NCI-H510A (cell line): ENCODE measurements at regions not wholly inside any gene's neighbourhood (a gene's known extent, or its start where the extent isn't known, plus 50 kb on each side); places are given as distances from the start of the nearest gene placed in this dataset.

Experiments used
- DNase-seq: peaks from one replicate; lab custom pipeline; 2025; lab: John Stamatoyannopoulos, UW

DNA sequence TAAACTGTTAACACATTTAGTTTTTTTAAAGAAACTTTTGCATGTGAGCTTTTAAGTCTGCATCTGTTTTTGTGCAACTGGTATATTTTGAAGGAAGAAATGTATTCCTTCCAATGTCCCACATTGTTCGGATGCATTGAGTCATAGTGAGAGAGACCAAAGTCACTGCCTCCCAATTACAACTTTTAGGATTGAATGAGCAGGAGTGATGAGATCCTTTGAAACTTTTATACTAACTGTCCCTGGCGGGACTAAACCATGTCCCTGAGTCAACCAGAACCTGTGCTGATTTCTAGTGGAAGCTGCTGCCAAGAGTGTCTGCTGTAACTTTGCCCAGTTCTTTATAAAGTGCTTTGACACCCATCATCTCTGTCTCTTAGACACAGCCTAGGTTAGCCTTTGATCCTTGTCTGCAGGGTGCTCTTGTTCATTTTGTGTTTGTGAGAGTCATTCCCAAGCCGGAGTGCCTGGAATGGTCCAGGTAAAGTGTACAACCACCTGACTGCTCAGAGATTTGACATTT, 122.7 kb downstream of the ZNF518B start:
- no peak for DNase-seq

DNA sequence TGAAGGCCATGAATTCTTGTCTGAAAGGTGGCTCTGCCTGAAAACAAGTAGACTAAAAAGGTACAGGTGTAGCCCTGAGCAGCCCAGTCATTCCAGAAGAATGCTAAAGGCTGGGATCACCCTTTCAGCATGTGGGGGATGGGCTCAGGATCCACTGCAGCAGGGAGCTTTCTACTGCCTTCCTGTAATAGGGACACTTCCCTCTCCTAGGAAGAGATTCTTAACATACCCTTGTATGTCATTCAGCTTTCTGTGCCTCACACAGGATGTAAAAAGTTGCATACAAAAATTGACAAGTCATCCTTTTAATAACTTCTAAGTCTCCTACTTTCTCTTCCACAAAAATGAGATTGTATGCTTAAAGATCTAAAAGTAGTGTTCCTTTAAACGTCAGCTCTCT, 123.3 kb downstream of the ZNF518B start:
- DNase-seq: no peak

GRCh38 chr4:10326075-10326474, 131.2 kb downstream of the ZNF518B start:
- no peak for DNase-seq

GRCh38 chr4:10321931-10322330, 135.3 kb downstream of the ZNF518B start:
- no peak for DNase-seq

DNA sequence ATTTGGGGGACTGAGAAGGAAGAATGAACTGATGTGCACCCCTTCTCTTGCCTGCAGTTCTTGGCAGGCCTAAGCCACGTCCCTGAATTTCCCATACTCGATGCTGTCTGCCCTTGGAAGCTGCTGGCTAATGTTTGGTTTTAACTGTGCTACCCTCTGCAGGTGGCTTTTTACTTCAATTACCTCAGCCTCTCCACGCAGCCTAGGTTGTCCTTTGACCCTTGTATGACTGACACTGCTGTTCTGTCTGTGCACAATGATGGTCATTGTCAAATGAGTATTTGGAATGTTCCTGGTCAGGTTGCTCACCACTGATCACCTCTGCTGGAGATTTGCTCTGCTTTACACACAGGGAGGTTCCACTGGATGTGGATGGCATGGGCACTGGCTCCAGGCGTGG, 137.1 kb downstream of the ZNF518B start:
- DNase-seq: no peak

- no peak for DNase-seq
Measured at GRCh38 chr4:10317345-10317744, 139.9 kb downstream of the ZNF518B start.

DNA sequence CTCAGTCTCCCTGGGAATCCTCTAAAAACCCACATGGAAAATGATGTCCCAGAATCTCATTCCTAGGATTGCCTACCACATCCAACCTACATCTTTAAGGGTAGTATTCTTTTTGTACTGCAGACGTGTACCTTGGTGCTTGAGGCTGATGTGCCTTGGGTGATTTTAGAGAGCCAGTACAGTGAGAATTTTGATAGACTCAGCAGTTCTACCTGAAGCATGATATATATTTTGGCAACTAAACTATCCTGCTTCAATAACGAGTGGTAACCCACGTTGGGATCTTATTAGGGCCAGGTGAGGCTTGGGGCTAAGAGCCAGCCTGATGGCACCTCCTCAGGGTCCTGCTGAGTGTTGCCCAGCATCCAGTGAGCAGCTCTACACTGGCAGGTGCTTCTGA, 140.4 kb downstream of the ZNF518B start:
- DNase-seq: no peak

DNA sequence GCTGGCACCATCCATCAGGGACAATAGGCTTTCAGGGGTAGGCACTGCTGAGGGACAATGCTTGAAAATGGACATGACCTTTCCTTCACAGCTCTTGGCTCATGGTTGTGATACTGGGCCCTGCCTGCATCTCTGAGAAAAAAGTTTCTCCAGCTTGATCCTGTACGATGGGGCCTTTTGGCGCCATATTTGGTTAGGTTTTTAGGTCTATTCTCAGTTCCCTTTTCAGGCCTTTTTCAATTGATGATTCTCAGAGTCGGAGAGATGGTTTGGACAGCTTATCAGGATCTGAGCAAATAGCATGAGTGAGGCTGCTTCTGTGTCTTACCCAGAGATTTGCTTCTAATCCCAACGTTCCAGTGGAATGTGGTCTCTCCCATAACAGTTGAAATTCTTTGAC, 141.6 kb downstream of the ZNF518B start:
- no peak for DNase-seq

GRCh38 chr4:10312568-10312967, 144.7 kb downstream of the ZNF518B start:
- no peak for DNase-seq

GRCh38 chr4:10311939-10312338, 145.3 kb downstream of the ZNF518B start:
- no peak for DNase-seq

GRCh38 chr4:10305816-10306215, 151.4 kb downstream of the ZNF518B start:
- no peak for DNase-seq

DNA sequence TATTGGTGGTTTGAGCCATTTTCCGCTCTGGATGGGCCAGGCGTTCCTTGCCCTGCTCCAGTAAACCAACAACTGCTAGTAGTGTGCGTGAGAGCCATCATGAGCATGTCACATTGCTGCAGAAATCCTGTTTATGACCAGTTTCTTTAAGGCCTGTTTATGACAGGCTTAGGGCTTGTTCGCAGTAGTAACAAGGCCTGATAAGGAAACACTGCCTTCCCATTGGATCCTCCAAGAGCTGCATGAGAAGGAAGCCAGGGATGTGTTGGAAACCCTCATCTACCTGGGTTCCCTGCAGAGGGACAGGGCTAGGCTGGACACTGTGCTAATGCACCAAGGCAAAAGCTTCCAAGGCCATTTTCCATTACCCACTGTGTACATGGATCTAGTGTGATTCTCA, 153.9 kb downstream of the ZNF518B start:
- no peak for DNase-seq

- DNase-seq: no peak
Measured at GRCh38 chr4:10302096-10302495, 155.1 kb downstream of the ZNF518B start.

DNA sequence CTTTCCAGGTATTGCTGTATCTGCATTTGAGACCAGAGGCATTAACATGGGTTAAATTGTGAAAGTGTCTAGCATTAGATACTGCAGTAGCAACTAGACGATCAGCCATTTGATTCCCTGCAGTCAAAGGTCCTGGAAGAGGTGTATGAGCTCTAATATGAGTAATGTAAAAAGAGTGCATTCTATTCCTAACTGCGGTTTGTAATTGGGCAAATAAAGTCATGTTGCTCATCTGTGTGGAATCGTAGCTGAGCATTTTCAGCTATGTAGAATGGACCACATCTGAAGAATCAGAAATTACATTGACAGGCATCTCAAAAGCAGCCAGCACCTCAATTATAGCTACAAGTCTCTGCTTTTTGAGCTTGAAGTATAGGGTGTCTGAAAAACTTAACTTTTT, 157.6 kb downstream of the ZNF518B start:
- DNase-seq: no peak

DNA sequence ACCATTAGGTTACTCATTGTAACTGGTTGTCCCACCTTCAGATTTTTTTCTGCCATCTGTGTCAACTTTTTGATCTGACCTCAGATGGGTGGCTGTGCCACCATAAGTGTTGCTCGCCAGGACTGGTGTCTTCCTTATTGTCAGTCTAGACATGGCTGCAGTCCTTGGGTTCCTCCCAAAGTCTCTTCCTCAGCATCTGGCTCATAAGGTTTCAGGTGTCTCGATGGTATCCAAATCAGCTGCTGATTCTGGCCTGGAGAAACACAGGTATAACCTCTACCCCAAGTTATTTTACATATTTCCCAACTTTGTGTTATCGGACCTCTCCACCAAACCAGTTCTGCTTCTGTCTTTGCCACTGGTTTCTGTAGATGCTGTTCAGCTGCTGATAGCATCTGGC, 158.5 kb downstream of the ZNF518B start:
- no peak for DNase-seq

- DNase-seq: no peak
Measured at GRCh38 chr4:10296730-10297129, 160.5 kb downstream of the ZNF518B start.

- DNase-seq: no peak
Measured at GRCh38 chr4:10295301-10295700, 161.9 kb downstream of the ZNF518B start.

- DNase-seq: no peak
Measured at GRCh38 chr4:10289538-10289906, 167.7 kb downstream of the ZNF518B start.

DNA sequence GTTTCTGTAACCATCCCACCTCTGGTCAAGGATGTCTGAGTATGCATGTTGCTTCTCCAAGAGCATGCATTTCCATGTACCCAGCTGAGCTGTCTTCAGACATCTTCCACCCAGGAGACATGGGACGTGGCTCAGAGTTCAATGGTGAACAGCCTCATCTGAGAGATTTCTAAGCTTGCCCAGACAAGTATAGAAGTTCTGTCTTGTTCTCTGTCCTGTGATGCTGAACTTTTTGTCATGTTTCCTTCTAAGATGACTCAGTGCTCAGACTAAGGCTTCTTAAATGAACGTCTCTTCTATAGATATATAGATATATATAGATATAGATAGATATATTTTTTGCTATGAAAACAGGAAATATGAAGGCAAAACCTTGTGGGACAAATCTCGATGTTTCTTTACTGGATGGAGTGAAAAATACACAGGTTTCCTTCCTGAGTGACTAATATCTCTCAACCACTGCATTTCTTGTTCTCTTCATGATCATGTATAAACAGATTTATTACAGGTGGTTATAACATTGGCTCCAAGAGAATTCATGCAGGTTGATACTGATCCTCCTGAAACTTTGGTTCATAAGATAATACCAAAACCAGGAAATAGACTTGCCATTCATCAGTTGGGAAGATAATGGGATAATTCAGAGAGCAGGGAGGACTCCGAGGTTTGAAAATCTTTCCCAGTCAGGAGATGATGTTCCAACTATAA, 168.2 kb downstream of the ZNF518B start:
- DNase-seq: no peak

GRCh38 chr4:10285028-10285427, 168.4 kb upstream of the WDR1 start:
- no peak for DNase-seq

DNA sequence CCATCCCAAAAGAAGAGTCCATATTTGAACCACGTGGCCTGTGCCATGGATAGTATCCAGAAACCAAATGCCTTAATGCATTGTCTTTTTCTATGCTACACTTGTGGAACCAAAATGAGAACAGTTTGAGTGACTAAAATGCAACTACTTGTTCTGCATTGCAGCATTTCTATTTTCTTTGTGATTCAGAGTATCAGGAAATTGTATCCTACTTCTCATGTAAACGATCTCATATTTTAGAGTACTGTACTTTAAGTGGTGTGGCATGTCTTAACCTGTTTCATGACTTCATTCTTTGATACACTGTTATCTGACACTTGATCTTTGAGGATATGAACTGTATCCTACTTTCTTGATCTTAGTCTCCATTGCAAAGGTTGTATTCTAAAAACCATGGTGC, 167.2 kb upstream of the WDR1 start:
- DNase-seq: no peak

DNA sequence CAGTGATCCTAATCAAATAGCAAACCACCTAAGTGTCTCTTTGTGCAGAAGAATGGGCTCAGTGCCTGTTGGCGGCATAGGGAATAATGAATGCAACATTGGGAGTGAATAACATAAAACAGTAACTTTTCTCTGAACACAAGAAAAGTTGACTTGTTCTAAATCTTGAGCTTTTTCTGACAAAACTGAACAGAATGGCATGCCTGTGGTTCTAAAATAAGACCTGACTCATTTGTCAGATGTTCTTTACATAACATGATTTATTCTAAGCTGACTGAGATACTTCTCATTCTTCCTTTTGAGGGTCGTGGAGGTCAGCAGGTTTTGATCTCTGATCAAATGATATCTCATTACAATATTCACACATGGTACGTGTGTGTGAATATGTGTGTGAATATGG, 165.4 kb upstream of the WDR1 start:
- DNase-seq: no peak

DNA sequence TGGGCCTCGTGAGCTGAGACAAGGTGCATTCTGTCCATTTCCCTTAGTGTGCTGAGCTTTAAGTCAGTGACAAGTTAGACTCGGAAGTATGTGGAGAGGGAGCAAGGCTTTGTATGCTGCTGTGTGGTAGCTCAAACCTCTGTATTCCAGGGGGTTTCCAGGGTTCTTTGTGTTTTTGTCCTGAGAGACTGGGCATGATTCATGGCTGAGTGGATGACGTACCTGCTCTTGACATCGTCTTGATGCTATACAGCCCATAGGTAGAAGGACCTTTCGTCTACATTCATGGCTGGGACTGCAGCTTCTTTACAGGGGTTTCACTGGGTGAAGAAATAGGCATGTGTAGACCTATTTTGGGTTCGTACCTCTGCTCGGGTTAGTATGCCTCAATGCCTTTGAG, 162.7 kb upstream of the WDR1 start:
- DNase-seq: no peak

- no peak for DNase-seq
Measured at GRCh38 chr4:10278071-10278470, 161.5 kb upstream of the WDR1 start.
